Fibroblast of lung (primary cell): ENCODE measurements at regions not wholly inside any gene's neighbourhood (a gene's known extent, or its start where the extent isn't known, plus 50 kb on each side); places are given as distances from the start of the nearest gene placed in this dataset.

Experiments
- EZH2 ChIP-seq: IDR thresholded peaks from 2 replicates; pipeline ENCODE4 v1.5.1; 2012; ENCODE audit warnings: low read length, control low read depth, mild to moderate bottlenecking; ENCODE audit errors: missing control alignments
- TF ChIP-seq, protein P1 (sequence below), 2 donors: IDR thresholded peaks in 1 of 2; conservative IDR thresholded peaks in 1 of 2; 1 replicate in 1 of 2; 2 replicates in 1 of 2; pipeline ENCODE4 v1.5.1; 2011 to 2012; ENCODE audit warnings: low read length in 2 of 2, control low read depth in 1 of 2, inconsistent platforms in 1 of 2, low read depth in 1 of 2, mild to moderate bottlenecking in 1 of 2

DNA sequence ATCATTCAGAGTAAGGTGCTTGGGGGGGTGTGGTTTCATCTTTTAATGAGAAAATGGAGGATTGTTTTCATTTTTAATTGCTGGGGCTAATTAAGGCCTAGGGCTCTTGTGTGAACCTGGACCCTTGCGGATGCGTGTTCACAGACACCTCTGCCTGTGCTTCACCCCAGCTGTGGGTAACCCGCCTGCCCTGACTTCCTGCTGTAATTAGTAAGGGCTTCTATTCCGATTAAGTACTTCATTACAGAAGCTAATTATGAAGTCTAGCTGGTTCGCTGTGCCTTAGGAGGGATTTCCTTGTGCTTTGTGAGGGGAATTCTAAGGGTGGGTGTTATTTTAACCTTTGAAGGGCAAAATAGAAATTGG, 215.3 kb downstream of the PMP22 start:
- TF ChIP-seq, protein P1, sequence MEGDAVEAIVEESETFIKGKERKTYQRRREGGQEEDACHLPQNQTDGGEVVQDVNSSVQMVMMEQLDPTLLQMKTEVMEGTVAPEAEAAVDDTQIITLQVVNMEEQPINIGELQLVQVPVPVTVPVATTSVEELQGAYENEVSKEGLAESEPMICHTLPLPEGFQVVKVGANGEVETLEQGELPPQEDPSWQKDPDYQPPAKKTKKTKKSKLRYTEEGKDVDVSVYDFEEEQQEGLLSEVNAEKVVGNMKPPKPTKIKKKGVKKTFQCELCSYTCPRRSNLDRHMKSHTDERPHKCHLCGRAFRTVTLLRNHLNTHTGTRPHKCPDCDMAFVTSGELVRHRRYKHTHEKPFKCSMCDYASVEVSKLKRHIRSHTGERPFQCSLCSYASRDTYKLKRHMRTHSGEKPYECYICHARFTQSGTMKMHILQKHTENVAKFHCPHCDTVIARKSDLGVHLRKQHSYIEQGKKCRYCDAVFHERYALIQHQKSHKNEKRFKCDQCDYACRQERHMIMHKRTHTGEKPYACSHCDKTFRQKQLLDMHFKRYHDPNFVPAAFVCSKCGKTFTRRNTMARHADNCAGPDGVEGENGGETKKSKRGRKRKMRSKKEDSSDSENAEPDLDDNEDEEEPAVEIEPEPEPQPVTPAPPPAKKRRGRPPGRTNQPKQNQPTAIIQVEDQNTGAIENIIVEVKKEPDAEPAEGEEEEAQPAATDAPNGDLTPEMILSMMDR (conservative IDR thresholded peaks at IDR 0.05 in 1 of 2, IDR thresholded peaks at IDR 0.05 in 1 of 2; ENCODE audit: low read depth in 1 of 2, low read length in 2 of 2), result no peak
- TF ChIP-seq EZH2, result no peak
